ENCODE measurements at regions not wholly inside any gene's neighbourhood (a gene's known extent, or its start where the extent isn't known, plus 50 kb on each side); places are given as distances from the start of the nearest gene placed in this dataset.

- ATAC-seq (ENCODE audit: insufficient read depth, low read depth) (no peak), DNase-seq (no peak)
- TF ChIP-seq EZH2 (IDR thresholded peaks at IDR 0.05; ENCODE audit: borderline replicate concordance, low read depth, low read length, severe bottlenecking) (no peak), CTCF (IDR thresholded peaks at IDR 0.05; ENCODE audit: borderline replicate concordance, extremely low read depth, low read length, poor library complexity, severe bottlenecking) (no peak)
- Histone ChIP-seq H2AFZ (ENCODE audit: low read depth, low read length) (no peak overlapping the region), H3K9me3 (ENCODE audit: insufficient read depth, low read length, severe bottlenecking) (no peaks in the 10 kb centered on the region), H3K27me3 (ENCODE audit: insufficient read depth, low read length, poor library complexity) (no peaks in the 10 kb centered on the region), H3K4me2 (ENCODE audit: insufficient read depth, low read length) (no peak overlapping the region), H4K20me1 (ENCODE audit: insufficient read depth, low read length) (no peaks in the 10 kb centered on the region), H3K36me3 (ENCODE audit: insufficient read depth, low read length) (no peaks in the 10 kb centered on the region), H3K79me2 (ENCODE audit: insufficient read depth, low read length) (no peaks in the 10 kb centered on the region), H3K4me1 (ENCODE audit: insufficient read depth, low read length) (no peaks in the 10 kb centered on the region), H3K27ac (ENCODE audit: low read length) (no peak overlapping the region), H3K4me3 (ENCODE audit: low read depth in 1 of 2, low read length in 2 of 2) (no peak overlapping the region), H3K9ac (ENCODE audit: low read depth, low read length) (no peak overlapping the region)
These were observed 50.0 kb upstream of the CARD18 start for GRCh38 chr11:105189581-105189980.

Measured in DND-41 (cell line).